HepG2 (cell line): ENCODE measurements at regions not wholly inside any gene's neighbourhood (a gene's known extent, or its start where the extent isn't known, plus 50 kb on each side); places are given as distances from the start of the nearest gene placed in this dataset.

Source experiments
- CEBPG ChIP-seq: IDR thresholded peaks from 2 replicates; pipeline ENCODE4 v1.6.1; 2016
- CHD4 ChIP-seq: fragments of 200-600 bp; sonication (generic); IDR thresholded peaks from 2 replicates; pipeline ENCODE4 v1.7.0; 2017; ENCODE audit warnings: mild to moderate bottlenecking, low read length, borderline replicate concordance
- DNMT3B ChIP-seq: conservative IDR thresholded peaks from 2 replicates; pipeline ENCODE4 v1.6.1; 2016; ENCODE audit warnings: missing biosample characterization, control low read depth
- KAT8 ChIP-seq: IDR thresholded peaks from 2 replicates; pipeline ENCODE4 v1.6.1; 2016; ENCODE audit warnings: missing genetic modification reagents, missing compliant biosample characterization
- KDM5B ChIP-seq: sonication (generic); formaldehyde crosslinking; IDR thresholded peaks from 2 replicates; pipeline ENCODE4 v1.4.0; 2020; ENCODE audit warnings: missing genetic modification reagents, mild to moderate bottlenecking, borderline replicate concordance
- MED1 ChIP-seq: sonication (generic); formaldehyde crosslinking; IDR thresholded peaks from 2 replicates; pipeline ENCODE4 v1.4.0; 2020; ENCODE audit warnings: missing genetic modification reagents
- MYNN ChIP-seq: sonication (generic); formaldehyde crosslinking; IDR thresholded peaks from 2 replicates; pipeline ENCODE4 v1.4.0; 2020; ENCODE audit warnings: mild to moderate bottlenecking, low read depth, missing genetic modification reagents
- MZF1 ChIP-seq: sonication (generic); formaldehyde crosslinking; IDR thresholded peaks from 2 replicates; pipeline ENCODE4 v1.8.1; 2023; ENCODE audit warnings: mild to moderate bottlenecking, missing genetic modification reagents, borderline replicate concordance
- NRL ChIP-seq: sonication (generic); formaldehyde crosslinking; IDR thresholded peaks from 2 replicates; pipeline ENCODE4 v1.5.0; 2020; ENCODE audit warnings: missing genetic modification reagents, mild to moderate bottlenecking, moderate library complexity, borderline replicate concordance
- PBX2 ChIP-seq: IDR thresholded peaks from 2 replicates; pipeline ENCODE4 v1.6.1; 2016; ENCODE audit warnings: control low read depth
- RAD21 ChIP-seq: fragments of 450-650 bp; formaldehyde crosslinking; IDR thresholded peaks from 2 replicates; pipeline ENCODE4 v1.5.0; 2020; ENCODE audit warnings: mild to moderate bottlenecking
- REL ChIP-seq: sonication (generic); formaldehyde crosslinking; conservative IDR thresholded peaks from 2 replicates; pipeline ENCODE4 v1.8.0; 2022; ENCODE audit warnings: mild to moderate bottlenecking, missing genetic modification reagents, moderate library complexity
- SUZ12 ChIP-seq: fragments of 150-350 bp; IDR thresholded peaks from 2 replicates; pipeline ENCODE4 v1.6.1; 2014; ENCODE audit warnings: low read depth, low read length
- ZBTB38 ChIP-seq: sonication (generic); formaldehyde crosslinking; IDR thresholded peaks from 2 replicates; pipeline ENCODE4 v1.5.1; 2020; ENCODE audit warnings: mild to moderate bottlenecking, missing genetic modification reagents
- ZNF160 ChIP-seq: sonication (generic); formaldehyde crosslinking; IDR thresholded peaks from 2 replicates; pipeline ENCODE4 v1.8.0; 2022; ENCODE audit warnings: mild to moderate bottlenecking, inconsistent platforms, missing genetic modification reagents
- ZNF451 ChIP-seq: sonication (generic); formaldehyde crosslinking; IDR thresholded peaks from 2 replicates; pipeline ENCODE4 v1.5.0; 2020; ENCODE audit warnings: mild to moderate bottlenecking, missing genetic modification reagents
- ZNF557 ChIP-seq: sonication (generic); formaldehyde crosslinking; IDR thresholded peaks from 2 replicates; pipeline ENCODE4 v1.4.0; 2020; ENCODE audit warnings: missing genetic modification reagents
- ZNF558 ChIP-seq: sonication (generic); formaldehyde crosslinking; IDR thresholded peaks from 2 replicates; pipeline ENCODE4 v1.9.0; 2022; ENCODE audit warnings: mild to moderate bottlenecking, missing genetic modification reagents, borderline replicate concordance
- ZNF792 ChIP-seq: IDR thresholded peaks from 2 replicates; pipeline ENCODE4 v1.6.1; 2016
- TF ChIP-seq, protein P1 (sequence below): sonication (generic); formaldehyde crosslinking; conservative IDR thresholded peaks from 2 replicates; pipeline ENCODE4 v1.4.0; 2020; ENCODE audit warnings: missing genetic modification reagents
- TF ChIP-seq, protein P2 (sequence below): sonication (generic); formaldehyde crosslinking; IDR thresholded peaks from 2 replicates; pipeline ENCODE4 v1.5.0; 2020; ENCODE audit warnings: missing genetic modification reagents
- TF ChIP-seq, protein P3 (sequence below): sonication (generic); formaldehyde crosslinking; IDR thresholded peaks from 2 replicates; pipeline ENCODE4 v1.5.0; 2020; ENCODE audit warnings: missing genetic modification reagents
- TF ChIP-seq, protein P4 (sequence below): sonication (generic); formaldehyde crosslinking; IDR thresholded peaks from 2 replicates; pipeline ENCODE4 v1.4.0; 2020; ENCODE audit warnings: missing genetic modification reagents, mild to moderate bottlenecking, borderline replicate concordance

DNA sequence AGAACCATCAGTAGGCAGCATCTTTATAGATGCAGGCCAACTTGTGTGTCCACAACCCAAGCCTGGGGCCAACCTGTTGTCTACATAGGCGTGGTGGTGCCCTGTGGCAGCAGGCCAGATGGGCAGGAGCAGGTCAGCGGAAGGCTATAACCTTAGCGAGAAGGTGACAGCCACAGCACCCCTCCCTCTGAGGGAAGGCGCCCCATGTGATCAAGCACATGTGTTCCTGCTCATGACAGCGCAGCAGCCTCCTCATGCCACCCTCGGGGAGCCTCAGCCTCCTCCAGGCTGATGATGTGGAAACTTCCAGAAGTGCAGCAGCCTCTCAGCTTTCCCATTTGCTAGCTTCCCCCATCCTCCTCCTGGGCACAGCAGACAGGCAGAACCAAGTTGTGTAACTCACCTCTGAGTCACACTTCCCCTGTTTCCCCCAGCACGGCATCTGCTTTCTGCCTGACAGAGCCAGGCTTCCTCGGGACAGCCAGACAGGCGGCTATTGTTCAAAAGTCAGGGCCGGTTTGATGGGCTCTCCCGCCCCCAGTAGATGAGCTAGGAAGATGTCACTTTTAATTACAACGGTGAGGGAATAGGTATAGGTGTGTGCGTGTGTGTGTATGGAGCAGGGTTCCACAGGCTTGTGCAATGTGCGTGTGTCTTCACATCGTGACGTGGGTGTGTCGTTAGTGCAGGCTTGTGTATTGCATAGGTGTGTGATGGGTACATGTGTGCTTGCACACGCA lies 312.0 kb upstream of the ZMIZ1 start (continued):
- no peak for TF ChIP-seq PBX2 (CRISPR knock-in tag)
- TF ChIP-seq RAD21: peak; percentile 29; the same call in 1 of the 2 replicates
- no peak for TF ChIP-seq MYNN (CRISPR knock-in tag)
- TF ChIP-seq SUZ12: no peak
- no peak for TF ChIP-seq MZF1 (CRISPR knock-in tag)
- TF ChIP-seq ZNF558 (CRISPR knock-in tag): no peak
- TF ChIP-seq, protein P1, sequence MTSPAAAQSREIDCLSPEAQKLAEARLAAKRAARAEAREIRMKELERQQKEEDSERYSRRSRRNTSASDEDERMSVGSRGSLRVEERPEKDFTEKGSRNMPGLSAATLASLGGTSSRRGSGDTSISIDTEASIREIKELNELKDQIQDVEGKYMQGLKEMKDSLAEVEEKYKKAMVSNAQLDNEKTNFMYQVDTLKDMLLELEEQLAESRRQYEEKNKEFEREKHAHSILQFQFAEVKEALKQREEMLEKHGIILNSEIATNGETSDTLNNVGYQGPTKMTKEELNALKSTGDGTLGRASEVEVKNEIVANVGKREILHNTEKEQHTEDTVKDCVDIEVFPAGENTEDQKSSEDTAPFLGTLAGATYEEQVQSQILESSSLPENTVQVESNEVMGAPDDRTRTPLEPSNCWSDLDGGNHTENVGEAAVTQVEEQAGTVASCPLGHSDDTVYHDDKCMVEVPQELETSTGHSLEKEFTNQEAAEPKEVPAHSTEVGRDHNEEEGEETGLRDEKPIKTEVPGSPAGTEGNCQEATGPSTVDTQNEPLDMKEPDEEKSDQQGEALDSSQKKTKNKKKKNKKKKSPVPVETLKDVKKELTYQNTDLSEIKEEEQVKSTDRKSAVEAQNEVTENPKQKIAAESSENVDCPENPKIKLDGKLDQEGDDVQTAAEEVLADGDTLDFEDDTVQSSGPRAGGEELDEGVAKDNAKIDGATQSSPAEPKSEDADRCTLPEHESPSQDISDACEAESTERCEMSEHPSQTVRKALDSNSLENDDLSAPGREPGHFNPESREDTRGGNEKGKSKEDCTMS (CRISPR knock-in tag): no peak
- TF ChIP-seq ZNF557 (CRISPR knock-in tag): no peak
- no peak for TF ChIP-seq KAT8 (CRISPR knock-in tag)
- no peak for TF ChIP-seq ZNF160
- TF ChIP-seq DNMT3B: no peak
- no peak for TF ChIP-seq MED1 (CRISPR knock-in tag)
- TF ChIP-seq, protein P2, sequence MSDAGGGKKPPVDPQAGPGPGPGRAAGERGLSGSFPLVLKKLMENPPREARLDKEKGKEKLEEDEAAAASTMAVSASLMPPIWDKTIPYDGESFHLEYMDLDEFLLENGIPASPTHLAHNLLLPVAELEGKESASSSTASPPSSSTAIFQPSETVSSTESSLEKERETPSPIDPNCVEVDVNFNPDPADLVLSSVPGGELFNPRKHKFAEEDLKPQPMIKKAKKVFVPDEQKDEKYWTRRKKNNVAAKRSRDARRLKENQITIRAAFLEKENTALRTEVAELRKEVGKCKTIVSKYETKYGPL (CRISPR knock-in tag): peak; percentile 56; the same call in 1 of the 2 replicates
- TF ChIP-seq NRL: no peak
- TF ChIP-seq CEBPG (CRISPR knock-in tag): peak; percentile 85
- no peak for TF ChIP-seq CHD4
- no peak for TF ChIP-seq KDM5B (CRISPR knock-in tag)
- no peak; the same call in 1 of the 2 replicates for TF ChIP-seq ZBTB38 (CRISPR knock-in tag)
- TF ChIP-seq, protein P3, sequence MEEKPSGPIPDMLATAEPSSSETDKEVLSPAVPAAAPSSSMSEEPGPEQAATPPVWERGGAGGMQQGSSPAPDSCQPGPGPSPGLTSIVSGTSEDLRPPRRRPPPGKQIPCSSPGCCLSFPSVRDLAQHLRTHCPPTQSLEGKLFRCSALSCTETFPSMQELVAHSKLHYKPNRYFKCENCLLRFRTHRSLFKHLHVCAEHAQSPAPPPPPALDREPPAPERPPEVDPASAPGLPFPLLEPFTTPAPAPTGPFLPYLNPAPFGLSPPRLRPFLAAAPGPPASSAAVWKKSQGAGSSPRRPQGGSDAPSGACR (CRISPR knock-in tag): no peak
- peak; percentile 66; the same call in 1 of the 2 replicates for TF ChIP-seq ZNF792 (CRISPR knock-in tag)
- TF ChIP-seq ZNF451 (CRISPR knock-in tag): no peak
- no peak for TF ChIP-seq REL (CRISPR knock-in tag)
- TF ChIP-seq, protein P4, sequence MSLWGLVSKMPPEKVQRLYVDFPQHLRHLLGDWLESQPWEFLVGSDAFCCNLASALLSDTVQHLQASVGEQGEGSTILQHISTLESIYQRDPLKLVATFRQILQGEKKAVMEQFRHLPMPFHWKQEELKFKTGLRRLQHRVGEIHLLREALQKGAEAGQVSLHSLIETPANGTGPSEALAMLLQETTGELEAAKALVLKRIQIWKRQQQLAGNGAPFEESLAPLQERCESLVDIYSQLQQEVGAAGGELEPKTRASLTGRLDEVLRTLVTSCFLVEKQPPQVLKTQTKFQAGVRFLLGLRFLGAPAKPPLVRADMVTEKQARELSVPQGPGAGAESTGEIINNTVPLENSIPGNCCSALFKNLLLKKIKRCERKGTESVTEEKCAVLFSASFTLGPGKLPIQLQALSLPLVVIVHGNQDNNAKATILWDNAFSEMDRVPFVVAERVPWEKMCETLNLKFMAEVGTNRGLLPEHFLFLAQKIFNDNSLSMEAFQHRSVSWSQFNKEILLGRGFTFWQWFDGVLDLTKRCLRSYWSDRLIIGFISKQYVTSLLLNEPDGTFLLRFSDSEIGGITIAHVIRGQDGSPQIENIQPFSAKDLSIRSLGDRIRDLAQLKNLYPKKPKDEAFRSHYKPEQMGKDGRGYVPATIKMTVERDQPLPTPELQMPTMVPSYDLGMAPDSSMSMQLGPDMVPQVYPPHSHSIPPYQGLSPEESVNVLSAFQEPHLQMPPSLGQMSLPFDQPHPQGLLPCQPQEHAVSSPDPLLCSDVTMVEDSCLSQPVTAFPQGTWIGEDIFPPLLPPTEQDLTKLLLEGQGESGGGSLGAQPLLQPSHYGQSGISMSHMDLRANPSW (CRISPR knock-in tag): no peak
